Hepatocyte (in vitro differentiated cells): ENCODE measurements at regions not wholly inside any gene's neighbourhood (a gene's known extent, or its start where the extent isn't known, plus 50 kb on each side); places are given as distances from the start of the nearest gene placed in this dataset.

Experiments
- DNase-seq: peaks from one replicate; pipeline ENCODE4 v3.0.0-alpha.2; 2016; ENCODE audit warnings: low spot score
- H2AFZ ChIP-seq: fragments of 200-600 bp; sonication (generic); 2 replicates; pipeline ENCODE4 v1.6.0; 2016; ENCODE audit warnings: antibody characterized with exemption, mild to moderate bottlenecking
- H3K27ac ChIP-seq: fragments of 200-600 bp; sonication (generic); 2 replicates; pipeline ENCODE4 v1.5.1; 2016; ENCODE audit warnings: mild to moderate bottlenecking
- H3K27me3 ChIP-seq: fragments of 200-600 bp; sonication (generic); 2 replicates; pipeline ENCODE4 v1.6.1; 2016
- H3K36me3 ChIP-seq: fragments of 200-600 bp; sonication (generic); replicated peaks from 2 replicates; pipeline ENCODE4 v1.5.1; 2016; ENCODE audit warnings: low read depth; ENCODE audit not compliant: insufficient read depth
- H3K4me1 ChIP-seq: fragments of 200-600 bp; sonication (generic); 2 replicates; pipeline ENCODE4 v1.5.1; 2016; ENCODE audit warnings: mild to moderate bottlenecking, moderate library complexity; ENCODE audit not compliant: insufficient read depth
- H3K4me2 ChIP-seq: fragments of 200-600 bp; sonication (generic); 2 replicates; pipeline ENCODE4 v1.6.0; 2016
- H3K4me3 ChIP-seq: fragments of 200-600 bp; sonication (generic); 2 replicates; pipeline ENCODE4 v1.5.1; 2016; ENCODE audit warnings: mild to moderate bottlenecking
- H3K79me2 ChIP-seq: fragments of 200-600 bp; sonication (generic); 2 replicates; pipeline ENCODE4 v1.6.0; 2017; ENCODE audit warnings: mild to moderate bottlenecking
- H3K9me2 ChIP-seq: fragments of 200-600 bp; sonication (generic); replicated peaks from 2 replicates; pipeline ENCODE4 v1.6.0; 2017; ENCODE audit warnings: mild to moderate bottlenecking; ENCODE audit not compliant: insufficient read depth
- H3K9me3 ChIP-seq: fragments of 200-600 bp; sonication (generic); 2 replicates; pipeline ENCODE4 v1.5.1; 2016; ENCODE audit warnings: low read depth, mild to moderate bottlenecking
- H4K20me1 ChIP-seq: fragments of 200-600 bp; sonication (generic); 2 replicates; pipeline ENCODE4 v1.6.0; 2016; ENCODE audit warnings: mild to moderate bottlenecking; ENCODE audit not compliant: insufficient read depth, poor library complexity, severe bottlenecking
- EZH2 ChIP-seq: fragments of 200-600 bp; sonication (generic); IDR thresholded peaks from 2 replicates; pipeline ENCODE4 v1.6.1; 2016; ENCODE audit warnings: antibody characterized with exemption, mild to moderate bottlenecking, borderline replicate concordance
- EZH2phosphoT487 ChIP-seq: fragments of 200-600 bp; sonication (generic); IDR thresholded peaks from one replicate; pipeline ENCODE4 v1.6.1; 2018; ENCODE audit warnings: antibody characterized with exemption, mild to moderate bottlenecking, low read depth, moderate library complexity; ENCODE audit not compliant: unreplicated experiment, severe bottlenecking
- whole genome bisulfite sequencing: methylation state at CpG from one replicate; pipeline ENCODE4 v1.1.6; 2016; ENCODE audit warnings: low lambda C conversion rate; ENCODE audit errors: missing lambda C conversion rate; 5-methylcytosine and 5-hydroxymethylcytosine counted together
- TF ChIP-seq, protein P1 (sequence below): fragments of 200-600 bp; sonication (generic); IDR thresholded peaks from 2 replicates; pipeline ENCODE4 v1.5.1; 2016; ENCODE audit warnings: antibody characterized with exemption, mild to moderate bottlenecking; ENCODE audit not compliant: poor library complexity

DNA sequence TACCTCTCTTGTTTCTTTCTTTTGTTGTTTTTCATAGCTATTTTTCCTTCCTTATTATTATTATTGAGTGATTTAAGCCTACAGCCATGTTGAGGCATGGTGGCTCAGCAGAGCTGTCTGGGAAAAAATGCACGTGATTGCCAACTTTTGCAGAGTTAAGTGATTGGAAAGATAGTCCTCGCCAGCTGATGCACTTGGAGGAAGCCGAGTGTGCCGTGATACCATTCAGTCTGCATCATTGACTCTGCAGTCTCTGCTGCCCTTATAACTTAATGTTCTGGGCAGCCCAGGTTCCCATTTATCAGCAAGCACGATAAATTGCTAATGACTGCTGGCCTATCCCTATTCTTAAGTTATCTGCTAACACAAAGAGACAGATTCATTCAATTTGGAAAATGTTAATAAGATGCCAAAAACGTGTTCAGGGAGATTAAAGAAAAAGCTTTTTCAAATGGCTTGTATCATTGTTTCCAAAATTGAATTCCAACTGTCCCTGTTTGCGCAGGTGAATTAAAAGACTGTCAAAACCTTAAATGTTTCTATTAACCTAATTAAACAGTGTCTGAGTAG lies 232.9 kb upstream of the NPY start:
- Histone ChIP-seq H3K36me3 (no peaks in the 10 kb centered on the region), H3K4me1 (no peaks in the 10 kb centered on the region), H4K20me1 (no peaks in the 10 kb centered on the region), H3K4me3 (no peak overlapping the region), H3K9me2 (no peaks in the 10 kb centered on the region), H3K27ac (no peak overlapping the region), H3K4me2 (no peak overlapping the region), H3K79me2 (no peaks in the 10 kb centered on the region), H2AFZ (no peak overlapping the region), H3K9me3 (no peaks in the 10 kb centered on the region), H3K27me3 (peaks cover 8% of the 10 kb centered on the region)
- TF ChIP-seq EZH2: no peak
- 84% methylated on average over 7 of the region's 7 CpGs for WGBS
- DNase-seq: no peak

DNA sequence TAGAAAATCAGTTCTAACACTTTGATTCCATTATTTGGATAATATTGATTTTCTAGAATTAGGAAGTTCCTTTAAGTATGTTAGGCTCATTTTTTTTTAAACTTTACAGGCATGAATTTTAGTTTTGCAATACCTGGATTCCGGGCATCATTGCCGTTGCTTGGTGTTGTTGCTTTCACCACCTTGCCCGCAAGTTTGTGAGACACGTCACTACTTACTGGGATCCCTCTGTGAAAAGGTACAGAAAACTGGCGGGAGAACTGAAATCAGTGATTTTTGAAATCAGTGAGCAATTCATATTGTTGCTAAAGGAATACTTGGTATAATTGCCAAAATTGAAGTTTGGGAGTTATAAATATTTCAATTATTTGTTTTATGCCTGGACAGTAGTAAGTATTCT lies 232.3 kb upstream of the NPY start:
- TF ChIP-seq, protein P1, sequence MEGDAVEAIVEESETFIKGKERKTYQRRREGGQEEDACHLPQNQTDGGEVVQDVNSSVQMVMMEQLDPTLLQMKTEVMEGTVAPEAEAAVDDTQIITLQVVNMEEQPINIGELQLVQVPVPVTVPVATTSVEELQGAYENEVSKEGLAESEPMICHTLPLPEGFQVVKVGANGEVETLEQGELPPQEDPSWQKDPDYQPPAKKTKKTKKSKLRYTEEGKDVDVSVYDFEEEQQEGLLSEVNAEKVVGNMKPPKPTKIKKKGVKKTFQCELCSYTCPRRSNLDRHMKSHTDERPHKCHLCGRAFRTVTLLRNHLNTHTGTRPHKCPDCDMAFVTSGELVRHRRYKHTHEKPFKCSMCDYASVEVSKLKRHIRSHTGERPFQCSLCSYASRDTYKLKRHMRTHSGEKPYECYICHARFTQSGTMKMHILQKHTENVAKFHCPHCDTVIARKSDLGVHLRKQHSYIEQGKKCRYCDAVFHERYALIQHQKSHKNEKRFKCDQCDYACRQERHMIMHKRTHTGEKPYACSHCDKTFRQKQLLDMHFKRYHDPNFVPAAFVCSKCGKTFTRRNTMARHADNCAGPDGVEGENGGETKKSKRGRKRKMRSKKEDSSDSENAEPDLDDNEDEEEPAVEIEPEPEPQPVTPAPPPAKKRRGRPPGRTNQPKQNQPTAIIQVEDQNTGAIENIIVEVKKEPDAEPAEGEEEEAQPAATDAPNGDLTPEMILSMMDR: no peak
- no peak for TF ChIP-seq EZH2
- no peak for TF ChIP-seq EZH2phosphoT487
- Histone ChIP-seq H3K9me3 (no peaks in the 10 kb centered on the region), H2AFZ (no peak overlapping the region), H3K27me3 (peaks cover 8% of the 10 kb centered on the region), H4K20me1 (no peaks in the 10 kb centered on the region), H3K79me2 (no peaks in the 10 kb centered on the region), H3K4me1 (no peaks in the 10 kb centered on the region), H3K9me2 (no peaks in the 10 kb centered on the region), H3K27ac (no peak overlapping the region), H3K36me3 (no peaks in the 10 kb centered on the region), H3K4me2 (no peak overlapping the region), H3K4me3 (no peak overlapping the region)
- 93% methylated on average over 5 of the region's 5 CpGs for WGBS
- no peak for DNase-seq

DNA sequence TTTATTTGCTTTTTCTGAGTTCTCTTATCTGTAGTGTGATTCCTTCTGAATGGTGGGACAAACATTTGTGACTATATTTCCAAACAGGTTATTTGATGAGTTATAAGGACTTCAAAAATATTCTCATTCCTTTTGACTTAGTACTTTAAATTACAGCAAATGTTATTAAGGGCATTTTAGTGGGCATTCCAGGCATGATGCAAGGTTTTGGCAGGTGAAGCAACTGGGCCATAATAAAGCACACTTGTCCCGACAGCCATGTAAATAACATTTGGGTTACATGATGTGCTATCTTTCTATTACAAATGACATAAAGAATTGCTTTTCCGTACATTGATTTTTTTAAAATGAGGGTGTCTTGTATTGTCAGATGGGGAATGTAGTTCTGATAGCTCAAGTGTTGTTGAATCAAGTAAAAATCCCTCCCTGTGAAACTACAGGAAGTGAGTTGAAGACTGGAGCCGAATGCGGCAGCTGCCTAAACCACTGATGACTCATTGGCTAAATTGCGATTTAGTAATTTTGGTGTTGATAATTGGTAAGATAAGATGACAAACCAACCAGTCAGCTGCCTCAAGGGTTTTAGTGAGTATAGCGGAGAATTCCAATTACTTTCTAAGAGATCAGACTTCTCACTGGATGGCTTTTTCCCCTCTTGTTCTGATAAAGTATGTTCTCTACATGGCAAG lies 231.3 kb upstream of the NPY start:
- H3K79me2 ChIP-seq: no peaks in the 10 kb centered on the region
- H3K4me3 ChIP-seq: no peak overlapping the region
- H2AFZ ChIP-seq: no peak overlapping the region
- no peaks in the 10 kb centered on the region for H3K9me2 ChIP-seq
- TF ChIP-seq EZH2phosphoT487: no peak
- no peak for TF ChIP-seq EZH2
- TF ChIP-seq, protein P1: no peak
- H3K36me3 ChIP-seq: no peaks in the 10 kb centered on the region
- H3K27me3 ChIP-seq: peaks cover 8% of the 10 kb centered on the region
- no peaks in the 10 kb centered on the region for H3K4me1 ChIP-seq
- no peak overlapping the region for H3K4me2 ChIP-seq
- H3K27ac ChIP-seq: no peak overlapping the region
- 43% methylated on average over 6 of the region's 6 CpGs for WGBS
- H3K9me3 ChIP-seq: no peaks in the 10 kb centered on the region
- no peak for DNase-seq
- no peaks in the 10 kb centered on the region for H4K20me1 ChIP-seq

DNA sequence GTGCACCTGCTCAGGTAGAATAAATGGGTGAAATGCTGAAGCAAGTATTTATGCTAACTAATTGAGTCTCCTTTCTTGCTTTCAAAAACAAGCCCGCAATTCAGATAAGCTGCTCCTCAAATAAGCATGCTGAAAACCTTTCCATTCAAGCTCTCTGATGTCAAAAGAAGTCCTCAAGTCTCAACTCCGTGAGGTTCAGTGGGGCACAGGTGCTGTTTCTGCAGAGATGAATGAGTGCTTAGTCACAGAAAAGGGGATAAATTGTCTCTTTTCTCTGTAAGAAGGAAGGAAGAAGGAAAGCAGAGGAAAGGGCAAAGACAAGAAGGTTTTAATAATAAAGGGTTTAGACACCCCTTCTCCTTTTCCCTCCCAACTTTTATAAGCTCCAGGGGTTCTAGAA lies 229.8 kb upstream of the NPY start:
- DNase-seq: no peak
- TF ChIP-seq EZH2phosphoT487: no peak
- TF ChIP-seq EZH2: no peak
- TF ChIP-seq, protein P1: no peak
- no peaks in the 10 kb centered on the region for H3K79me2 ChIP-seq
- no peaks in the 10 kb centered on the region for H3K36me3 ChIP-seq
- no peaks in the 10 kb centered on the region for H3K9me2 ChIP-seq
- WGBS: 44% methylated on average over 2 of the region's 2 CpGs
- H4K20me1 ChIP-seq: no peaks in the 10 kb centered on the region
- no peaks in the 10 kb centered on the region for H3K9me3 ChIP-seq
- H2AFZ ChIP-seq: no peak overlapping the region
- H3K4me3 ChIP-seq: no peak overlapping the region
- H3K27ac ChIP-seq: no peak overlapping the region
- H3K4me2 ChIP-seq: no peak overlapping the region
- H3K4me1 ChIP-seq: no peaks in the 10 kb centered on the region
- peaks cover 8% of the 10 kb centered on the region for H3K27me3 ChIP-seq
